Parathyroid adenoma (tissue), 2 donors: ENCODE measurements at regions not wholly inside any gene's neighbourhood (a gene's known extent, or its start where the extent isn't known, plus 50 kb on each side); places are given as distances from the start of the nearest gene placed in this dataset.

Source experiments
- H2AFZ ChIP-seq: fragments of 300-600 bp; sonication (generic); one replicate; pipeline ENCODE4 v1.7.0; 2017; ENCODE audit warnings: antibody characterized with exemption, mild to moderate bottlenecking
- H3K27ac ChIP-seq: fragments of 300-600 bp; sonication (generic); one replicate; pipeline ENCODE4 v1.7.0; 2017
- H3K27me3 ChIP-seq: fragments of 300-600 bp; sonication (generic); one replicate; pipeline ENCODE4 v1.7.0; 2017; ENCODE audit warnings: low read length; ENCODE audit not compliant: control insufficient read depth, insufficient read depth
- H3K36me3 ChIP-seq: fragments of 300-600 bp; sonication (generic); one replicate; pipeline ENCODE4 v1.7.0; 2017; ENCODE audit warnings: low read length; ENCODE audit not compliant: control insufficient read depth, insufficient read depth
- H3K4me1 ChIP-seq: fragments of 300-600 bp; sonication (generic); one replicate; pipeline ENCODE4 v1.7.0; 2017; ENCODE audit warnings: control low read depth
- H3K4me2 ChIP-seq: fragments of 300-600 bp; sonication (generic); one replicate; pipeline ENCODE4 v1.7.0; 2017; ENCODE audit warnings: low read length
- H3K4me3 ChIP-seq: fragments of 300-600 bp; sonication (generic); one replicate; pipeline ENCODE4 v1.7.0; 2017; ENCODE audit warnings: low read depth, low read length
- H3K79me2 ChIP-seq: fragments of 300-600 bp; sonication (generic); one replicate; pipeline ENCODE4 v1.7.0; 2017; ENCODE audit warnings: control low read depth
- H3K9ac ChIP-seq: fragments of 300-600 bp; sonication (generic); one replicate; pipeline ENCODE4 v1.7.0; 2017; ENCODE audit warnings: mild to moderate bottlenecking
- H3K9me3 ChIP-seq: fragments of 300-600 bp; sonication (generic); one replicate; pipeline ENCODE4 v1.7.0; 2017; ENCODE audit warnings: low read length; ENCODE audit not compliant: control insufficient read depth
- CTCF ChIP-seq: fragments of 300-600 bp; sonication (generic); IDR thresholded peaks from one replicate; pipeline ENCODE4 v1.7.0; 2017; ENCODE audit warnings: antibody characterized with exemption, mild to moderate bottlenecking
- donor health status: primary hyperparathyroidism.

- no peaks in the 10 kb centered on the region for H3K36me3 ChIP-seq
- H3K9me3 ChIP-seq, result no peaks in the 10 kb centered on the region
- H3K27me3 ChIP-seq, result no peaks in the 10 kb centered on the region
- H3K4me3 ChIP-seq, result no peak overlapping the region
- H3K4me1 ChIP-seq, result no peaks in the 10 kb centered on the region
- H3K27ac ChIP-seq, result no peak overlapping the region
- H3K4me2 ChIP-seq, result no peak overlapping the region
- no peak for TF ChIP-seq CTCF
- H3K9ac ChIP-seq, result no peak overlapping the region
- H3K79me2 ChIP-seq, result no peaks in the 10 kb centered on the region
- no peak overlapping the region for H2AFZ ChIP-seq
Measured at GRCh38 chr6:9439621-9440330, 975.1 kb downstream of the TFAP2A start.

GRCh38 chr6:9437836-9438235 lies 977.0 kb downstream of the TFAP2A start:
- no peak for TF ChIP-seq CTCF
- no peak overlapping the region for H3K4me3 ChIP-seq
- no peaks in the 10 kb centered on the region for H3K36me3 ChIP-seq

GRCh38 chr6:9435281-9435680 lies 979.6 kb downstream of the TFAP2A start:
- Histone ChIP-seq H2AFZ (no peak overlapping the region), H3K36me3 (no peaks in the 10 kb centered on the region), H3K4me3 (no peak overlapping the region), H3K4me1 (no peaks in the 10 kb centered on the region), H3K27ac (no peak overlapping the region), H3K9ac (no peak overlapping the region), H3K27me3 (no peaks in the 10 kb centered on the region), H3K79me2 (no peaks in the 10 kb centered on the region), H3K4me2 (no peak overlapping the region), H3K9me3 (no peaks in the 10 kb centered on the region)
- no peak for TF ChIP-seq CTCF

More at GRCh38 chr6:9437836-9438235, 977.0 kb downstream of the TFAP2A start:
- Histone ChIP-seq H3K4me1 (no peaks in the 10 kb centered on the region), H3K9me3 (no peaks in the 10 kb centered on the region), H3K79me2 (no peaks in the 10 kb centered on the region), H3K27me3 (no peaks in the 10 kb centered on the region), H3K27ac (no peak overlapping the region), H2AFZ (no peak overlapping the region), H3K9ac (no peak overlapping the region), H3K4me2 (no peak overlapping the region)

- no peak overlapping the region for H3K27ac ChIP-seq
- H3K36me3 ChIP-seq, result no peaks in the 10 kb centered on the region
- no peaks in the 10 kb centered on the region for H3K79me2 ChIP-seq
- no peak for TF ChIP-seq CTCF
- no peak overlapping the region for H3K4me2 ChIP-seq
- H3K9ac ChIP-seq, result no peak overlapping the region
- no peaks in the 10 kb centered on the region for H3K9me3 ChIP-seq
- no peak overlapping the region for H2AFZ ChIP-seq
- H3K4me1 ChIP-seq, result no peaks in the 10 kb centered on the region
- no peak overlapping the region for H3K4me3 ChIP-seq
- H3K27me3 ChIP-seq, result no peaks in the 10 kb centered on the region
Measured at GRCh38 chr6:9431945-9432344, 982.9 kb downstream of the TFAP2A start.
